ENCODE measurements at regions not wholly inside any gene's neighbourhood (a gene's known extent, or its start where the extent isn't known, plus 50 kb on each side); places are given as distances from the start of the nearest gene placed in this dataset.

GRCh38 chr11:89660234-89660633 lies 49.9 kb upstream of the TRIM77 start:
- no peak for DNase-seq (ENCODE audit: low read depth)
- TF ChIP-seq, protein P1, sequence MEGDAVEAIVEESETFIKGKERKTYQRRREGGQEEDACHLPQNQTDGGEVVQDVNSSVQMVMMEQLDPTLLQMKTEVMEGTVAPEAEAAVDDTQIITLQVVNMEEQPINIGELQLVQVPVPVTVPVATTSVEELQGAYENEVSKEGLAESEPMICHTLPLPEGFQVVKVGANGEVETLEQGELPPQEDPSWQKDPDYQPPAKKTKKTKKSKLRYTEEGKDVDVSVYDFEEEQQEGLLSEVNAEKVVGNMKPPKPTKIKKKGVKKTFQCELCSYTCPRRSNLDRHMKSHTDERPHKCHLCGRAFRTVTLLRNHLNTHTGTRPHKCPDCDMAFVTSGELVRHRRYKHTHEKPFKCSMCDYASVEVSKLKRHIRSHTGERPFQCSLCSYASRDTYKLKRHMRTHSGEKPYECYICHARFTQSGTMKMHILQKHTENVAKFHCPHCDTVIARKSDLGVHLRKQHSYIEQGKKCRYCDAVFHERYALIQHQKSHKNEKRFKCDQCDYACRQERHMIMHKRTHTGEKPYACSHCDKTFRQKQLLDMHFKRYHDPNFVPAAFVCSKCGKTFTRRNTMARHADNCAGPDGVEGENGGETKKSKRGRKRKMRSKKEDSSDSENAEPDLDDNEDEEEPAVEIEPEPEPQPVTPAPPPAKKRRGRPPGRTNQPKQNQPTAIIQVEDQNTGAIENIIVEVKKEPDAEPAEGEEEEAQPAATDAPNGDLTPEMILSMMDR (conservative IDR thresholded peaks at IDR 0.05; ENCODE audit: low read length) = no peak
- no peak overlapping the region for H3K4me3 ChIP-seq (ENCODE audit: low read length)
